K562 (cell line): ENCODE measurements at regions not wholly inside any gene's neighbourhood (a gene's known extent, or its start where the extent isn't known, plus 50 kb on each side); places are given as distances from the start of the nearest gene placed in this dataset.

Experiments
- BRF1 ChIP-seq: IDR thresholded peaks from 3 replicates; pipeline ENCODE4 v1.6.1; 2011; ENCODE audit warnings: borderline replicate concordance, mild to moderate bottlenecking; ENCODE audit not compliant: insufficient read length; ENCODE audit errors: extremely low read depth
- ELF4 ChIP-seq: fragments of 450-650 bp; formaldehyde crosslinking; IDR thresholded peaks from 2 replicates; pipeline ENCODE4 v1.4.0; 2022; ENCODE audit warnings: missing genetic modification characterization
- KDM4B ChIP-seq, 2 experiments: fragments of 450-650 bp in 1 of 2; sonication (generic) in 1 of 2; IDR thresholded peaks; 2 replicates each; pipeline ENCODE4 v1.6.1; 2016 to 2017; ENCODE audit warnings: borderline replicate concordance in 2 of 2, antibody characterized with exemption in 1 of 2, low read depth in 1 of 2, mild to moderate bottlenecking in 1 of 2
- MGA ChIP-seq: fragments of 450-650 bp; IDR thresholded peaks from 2 replicates; pipeline ENCODE4 v1.6.1; 2016; ENCODE audit warnings: mild to moderate bottlenecking, moderate library complexity
- NEUROD1 ChIP-seq: fragments of 150-350 bp; IDR thresholded peaks from 2 replicates; pipeline ENCODE4 v1.6.1; 2014; ENCODE audit warnings: borderline replicate concordance, low read length, low read depth; ENCODE audit not compliant: partially characterized antibody
- PCBP1 ChIP-seq: fragments of 200-400 bp; formaldehyde crosslinking; IDR thresholded peaks from 2 replicates; pipeline ENCODE4 v1.6.1; 2018; ENCODE audit warnings: mild to moderate bottlenecking, low read depth, low read length; ENCODE audit not compliant: poor library complexity, severe bottlenecking
- RNF219 ChIP-seq: fragments of 250-450 bp; sonication (Bioruptor Pico); IDR thresholded peaks from 2 replicates; pipeline ENCODE4 v1.5.0; 2022; ENCODE audit warnings: mild to moderate bottlenecking
- SETDB1 ChIP-seq: IDR thresholded peaks from one replicate; pipeline ENCODE4 v1.6.1; 2012; ENCODE audit warnings: low read length, control low read depth, inconsistent platforms
- SMARCC2 ChIP-seq: fragments of 450-650 bp; IDR thresholded peaks from 2 replicates; pipeline ENCODE4 v1.6.1; 2017; ENCODE audit warnings: antibody characterized with exemption, moderate library complexity, mild to moderate bottlenecking, low read depth
- SREBF1 ChIP-seq: fragments of 150-350 bp; IDR thresholded peaks from 2 replicates; pipeline ENCODE4 v1.6.1; 2014; ENCODE audit warnings: antibody characterized with exemption, low read depth, low read length, borderline replicate concordance
- SREBF2 ChIP-seq: sonication (generic); formaldehyde crosslinking; IDR thresholded peaks from 2 replicates; pipeline ENCODE4 v1.4.0; 2020; ENCODE audit warnings: mild to moderate bottlenecking, missing genetic modification reagents
- TCFL5 ChIP-seq: fragments of 250-450 bp; sonication (Bioruptor Pico); conservative IDR thresholded peaks from 2 replicates; pipeline ENCODE4 v1.6.1; 2021; ENCODE audit warnings: mild to moderate bottlenecking, moderate library complexity, matching md5 sums
- ZNF253 ChIP-seq: fragments of 250-450 bp; sonication (Bioruptor Pico); conservative IDR thresholded peaks from 2 replicates; pipeline ENCODE4 v1.6.1; 2021; ENCODE audit warnings: mild to moderate bottlenecking
- ZNF436 ChIP-seq: fragments of 250-450, 450-650 bp; sonication (Bioruptor Pico); formaldehyde crosslinking; IDR thresholded peaks from 2 replicates; pipeline ENCODE4 v1.7.0; 2020; ENCODE audit warnings: mild to moderate bottlenecking
- ZNF75A ChIP-seq: fragments of 450-650 bp; formaldehyde crosslinking; IDR thresholded peaks from 2 replicates; pipeline ENCODE4 v1.4.0; 2020; ENCODE audit warnings: mild to moderate bottlenecking

DNA sequence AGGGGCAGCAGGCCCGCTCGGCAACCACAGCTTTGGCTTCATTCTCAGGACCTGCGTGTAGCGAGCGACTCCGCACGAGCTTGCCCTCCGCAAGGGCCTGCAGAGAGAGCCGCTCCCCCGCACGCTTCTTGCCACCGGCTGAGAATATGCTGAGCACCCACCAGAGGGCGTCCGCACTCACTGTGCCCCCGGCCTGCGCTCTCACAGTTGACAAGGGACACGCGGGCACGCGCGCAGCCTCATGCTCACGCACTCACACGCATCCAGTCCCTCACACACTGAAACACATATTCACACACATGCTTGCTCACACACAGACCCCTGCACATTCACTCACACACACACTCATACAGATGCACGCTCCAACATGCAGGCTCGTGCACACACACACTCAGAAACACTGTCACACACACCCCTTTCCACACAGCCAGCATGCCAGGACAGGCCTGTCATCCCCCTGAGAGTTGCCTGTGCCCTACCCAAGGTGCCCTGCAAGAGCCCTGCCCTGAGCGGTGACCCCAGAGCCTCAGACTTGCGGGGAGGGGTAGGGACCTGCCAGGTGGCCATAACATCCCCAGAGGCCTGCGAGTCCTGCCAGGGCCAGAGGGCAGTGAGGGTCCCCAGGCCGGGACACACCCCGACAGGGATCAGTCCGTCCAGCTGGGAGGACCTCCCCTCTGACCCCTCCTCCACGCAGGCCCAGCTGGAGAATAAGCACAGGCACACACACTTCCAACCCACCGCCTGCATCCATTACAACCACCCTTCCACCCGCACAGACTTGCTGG lies 174.1 kb downstream of the BMP7 start (continued):
- peak; percentile 58; the same call in 1 of the 2 replicates for TF ChIP-seq ELF4 (CRISPR knock-in tag)
- TF ChIP-seq MGA: no peak
- TF ChIP-seq SMARCC2: no peak
- no peak for TF ChIP-seq BRF1
- no peak for TF ChIP-seq ZNF436 (CRISPR knock-in tag)
- TF ChIP-seq SETDB1: no peak
- TF ChIP-seq ZNF253: no peak
- TF ChIP-seq ZNF75A (CRISPR knock-in tag): no peak
- no peak for TF ChIP-seq NEUROD1
- peak in 1 of 2 experiments; percentile 32; a peak in 1 of 4 replicates for TF ChIP-seq KDM4B (IDR thresholded peaks at IDR 0.05; ENCODE audit: borderline replicate concordance in 2 of 2, low read depth in 1 of 2)
- TF ChIP-seq SREBF1: no peak
- TF ChIP-seq SREBF2 (CRISPR knock-in tag): no peak
- TF ChIP-seq TCFL5 (CRISPR knock-in tag): no peak
- TF ChIP-seq PCBP1: no peak
- no peak for TF ChIP-seq RNF219 (CRISPR knock-in tag)
